ENCODE measurements at regions not wholly inside any gene's neighbourhood (a gene's known extent, or its start where the extent isn't known, plus 50 kb on each side); places are given as distances from the start of the nearest gene placed in this dataset.
"Not testable (repeated sequence)": the region's sequence is repeated elsewhere in the genome, so short reads cannot be mapped to it uniquely, and the experiment has no call there.

GRCh38 chr2:192615105-192615504 lies 420.4 kb upstream of the TMEFF2 start:
- DNase-seq (ENCODE audit: low read depth), result no peak

GRCh38 chr2:192604295-192604694 lies 409.6 kb upstream of the TMEFF2 start:
- DNase-seq (ENCODE audit: low read depth), result no peak

- DNase-seq (ENCODE audit: low read depth), result not testable (repeated sequence)
These were observed 403.9 kb upstream of the TMEFF2 start for GRCh38 chr2:192598649-192599048.

GRCh38 chr2:192593561-192593960 lies 398.8 kb upstream of the TMEFF2 start:
- no peak for DNase-seq (ENCODE audit: low read depth)

- no peak for DNase-seq (ENCODE audit: low read depth)
These were observed 396.9 kb upstream of the TMEFF2 start for GRCh38 chr2:192591617-192592016.

- no peak for DNase-seq (ENCODE audit: low read depth)
These were observed 390.7 kb upstream of the TMEFF2 start for GRCh38 chr2:192585418-192585817.

- no peak for DNase-seq (ENCODE audit: low read depth)
These were observed 390.2 kb upstream of the TMEFF2 start for GRCh38 chr2:192584976-192585375.

- no peak for DNase-seq (ENCODE audit: low read depth)
These were observed 385.4 kb upstream of the TMEFF2 start for GRCh38 chr2:192579965-192580700.

GRCh38 chr2:192578780-192579179 lies 384.0 kb upstream of the TMEFF2 start:
- DNase-seq (ENCODE audit: low read depth), result no peak

- no peak for DNase-seq (ENCODE audit: low read depth)
These were observed 383.0 kb upstream of the TMEFF2 start for GRCh38 chr2:192577706-192578105.

GRCh38 chr2:192574552-192574951 lies 379.8 kb upstream of the TMEFF2 start:
- DNase-seq (ENCODE audit: low read depth), result no peak

- DNase-seq (ENCODE audit: low read depth), result no peak
These were observed 376.9 kb upstream of the TMEFF2 start for GRCh38 chr2:192571636-192572035.

GRCh38 chr2:192570788-192571187 lies 376.1 kb upstream of the TMEFF2 start:
- DNase-seq (ENCODE audit: low read depth), result no peak

- no peak for DNase-seq (ENCODE audit: low read depth)
These were observed 372.1 kb upstream of the TMEFF2 start for GRCh38 chr2:192566863-192567262.

- DNase-seq (ENCODE audit: low read depth), result no peak
These were observed 365.6 kb upstream of the TMEFF2 start for GRCh38 chr2:192560326-192560725.

GRCh38 chr2:192559587-192559986 lies 364.9 kb upstream of the TMEFF2 start:
- DNase-seq (ENCODE audit: low read depth), result no peak

- no peak for DNase-seq (ENCODE audit: low read depth)
These were observed 363.9 kb upstream of the TMEFF2 start for GRCh38 chr2:192558637-192559036.

GRCh38 chr2:192555740-192556139 lies 361.0 kb upstream of the TMEFF2 start:
- no peak for DNase-seq (ENCODE audit: low read depth)

GRCh38 chr2:192551760-192552159 lies 357.0 kb upstream of the TMEFF2 start:
- DNase-seq (ENCODE audit: low read depth), result no peak

GRCh38 chr2:192546565-192546964 lies 351.8 kb upstream of the TMEFF2 start:
- no peak for DNase-seq (ENCODE audit: low read depth)

- no peak for DNase-seq (ENCODE audit: low read depth)
These were observed 349.7 kb upstream of the TMEFF2 start for GRCh38 chr2:192544371-192544955.

- DNase-seq (ENCODE audit: low read depth), result not testable (repeated sequence)
These were observed 347.7 kb upstream of the TMEFF2 start for GRCh38 chr2:192542148-192543066.

GRCh38 chr2:192539306-192539705 lies 344.6 kb upstream of the TMEFF2 start:
- DNase-seq (ENCODE audit: low read depth), result no peak

Measured in stimulated activated CD4-positive, alpha-beta T cell treated with anti-CD3 and anti-CD28 coated beads, Interleukin-2, amount 100 ng/mL, for 4 hours (primary cell).